Parathyroid adenoma (tissue), 2 donors: ENCODE measurements at regions not wholly inside any gene's neighbourhood (a gene's known extent, or its start where the extent isn't known, plus 50 kb on each side); places are given as distances from the start of the nearest gene placed in this dataset.

Experiments
- H2AFZ ChIP-seq: fragments of 300-600 bp; sonication (generic); one replicate; pipeline ENCODE4 v1.7.0; 2017; ENCODE audit warnings: antibody characterized with exemption, mild to moderate bottlenecking
- H3K27ac ChIP-seq: fragments of 300-600 bp; sonication (generic); one replicate; pipeline ENCODE4 v1.7.0; 2017
- H3K27me3 ChIP-seq: fragments of 300-600 bp; sonication (generic); one replicate; pipeline ENCODE4 v1.7.0; 2017; ENCODE audit warnings: low read length; ENCODE audit not compliant: control insufficient read depth, insufficient read depth
- H3K36me3 ChIP-seq: fragments of 300-600 bp; sonication (generic); one replicate; pipeline ENCODE4 v1.7.0; 2017; ENCODE audit warnings: low read length; ENCODE audit not compliant: control insufficient read depth, insufficient read depth
- H3K4me1 ChIP-seq: fragments of 300-600 bp; sonication (generic); one replicate; pipeline ENCODE4 v1.7.0; 2017; ENCODE audit warnings: control low read depth
- H3K4me2 ChIP-seq: fragments of 300-600 bp; sonication (generic); one replicate; pipeline ENCODE4 v1.7.0; 2017; ENCODE audit warnings: low read length
- H3K4me3 ChIP-seq: fragments of 300-600 bp; sonication (generic); one replicate; pipeline ENCODE4 v1.7.0; 2017; ENCODE audit warnings: low read depth, low read length
- H3K79me2 ChIP-seq: fragments of 300-600 bp; sonication (generic); one replicate; pipeline ENCODE4 v1.7.0; 2017; ENCODE audit warnings: control low read depth
- H3K9ac ChIP-seq: fragments of 300-600 bp; sonication (generic); one replicate; pipeline ENCODE4 v1.7.0; 2017; ENCODE audit warnings: mild to moderate bottlenecking
- H3K9me3 ChIP-seq: fragments of 300-600 bp; sonication (generic); one replicate; pipeline ENCODE4 v1.7.0; 2017; ENCODE audit warnings: low read length; ENCODE audit not compliant: control insufficient read depth
- TF ChIP-seq, protein P1 (sequence below): fragments of 300-600 bp; sonication (generic); IDR thresholded peaks from one replicate; pipeline ENCODE4 v1.7.0; 2017; ENCODE audit warnings: antibody characterized with exemption, mild to moderate bottlenecking
- donor health status: primary hyperparathyroidism.

DNA sequence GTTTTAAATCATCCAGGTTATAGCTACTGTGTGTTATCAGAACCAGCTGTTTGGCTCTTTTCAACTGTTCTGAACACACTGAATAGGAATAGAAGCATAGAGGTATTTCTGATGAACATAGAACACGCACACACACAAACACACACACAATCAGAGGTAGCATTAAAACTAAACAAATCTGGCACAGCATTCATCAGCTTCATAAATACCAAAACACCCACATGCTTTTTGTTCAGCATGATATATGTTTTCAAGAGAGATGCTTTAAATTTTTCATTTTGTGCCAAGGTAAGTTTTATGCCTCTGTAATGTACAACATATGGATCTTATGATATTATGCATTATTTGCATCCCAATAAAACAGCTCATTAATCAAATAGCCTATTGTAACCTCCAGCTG is 208.6 kb downstream of the GALC start:
- H3K9me3 ChIP-seq = no peaks in the 10 kb centered on the region
- no peak overlapping the region for H3K4me2 ChIP-seq

DNA sequence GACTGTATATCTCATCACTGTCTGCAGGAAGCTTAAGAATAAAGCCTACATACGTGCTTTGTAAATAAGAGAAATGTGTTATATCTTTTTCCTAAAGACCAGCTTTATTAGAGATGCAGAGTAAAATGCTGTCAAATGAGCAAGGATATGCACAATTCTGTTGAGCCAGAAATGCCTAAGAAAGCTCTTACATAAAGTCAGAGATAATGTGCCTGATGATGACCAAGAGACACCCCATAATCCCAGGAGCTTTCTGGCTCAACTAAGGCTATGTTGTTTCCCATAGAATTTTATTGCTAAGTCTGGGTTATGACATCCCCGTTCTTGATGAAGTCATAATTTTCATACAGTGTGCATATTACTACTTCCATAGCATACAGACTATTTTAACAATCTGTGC is 209.9 kb downstream of the GALC start:
- Histone ChIP-seq H3K9me3 (no peaks in the 10 kb centered on the region), H2AFZ (no peak overlapping the region)

More for the DNA sequence above, 208.6 kb downstream of the GALC start:
- Histone ChIP-seq H3K79me2 (no peaks in the 10 kb centered on the region), H3K27me3 (no peaks in the 10 kb centered on the region), H2AFZ (no peak overlapping the region), H3K4me1 (no peaks in the 10 kb centered on the region), H3K36me3 (no peaks in the 10 kb centered on the region), H3K4me3 (no peak overlapping the region), H3K9ac (no peak overlapping the region), H3K27ac (no peak overlapping the region)
- TF ChIP-seq, protein P1, sequence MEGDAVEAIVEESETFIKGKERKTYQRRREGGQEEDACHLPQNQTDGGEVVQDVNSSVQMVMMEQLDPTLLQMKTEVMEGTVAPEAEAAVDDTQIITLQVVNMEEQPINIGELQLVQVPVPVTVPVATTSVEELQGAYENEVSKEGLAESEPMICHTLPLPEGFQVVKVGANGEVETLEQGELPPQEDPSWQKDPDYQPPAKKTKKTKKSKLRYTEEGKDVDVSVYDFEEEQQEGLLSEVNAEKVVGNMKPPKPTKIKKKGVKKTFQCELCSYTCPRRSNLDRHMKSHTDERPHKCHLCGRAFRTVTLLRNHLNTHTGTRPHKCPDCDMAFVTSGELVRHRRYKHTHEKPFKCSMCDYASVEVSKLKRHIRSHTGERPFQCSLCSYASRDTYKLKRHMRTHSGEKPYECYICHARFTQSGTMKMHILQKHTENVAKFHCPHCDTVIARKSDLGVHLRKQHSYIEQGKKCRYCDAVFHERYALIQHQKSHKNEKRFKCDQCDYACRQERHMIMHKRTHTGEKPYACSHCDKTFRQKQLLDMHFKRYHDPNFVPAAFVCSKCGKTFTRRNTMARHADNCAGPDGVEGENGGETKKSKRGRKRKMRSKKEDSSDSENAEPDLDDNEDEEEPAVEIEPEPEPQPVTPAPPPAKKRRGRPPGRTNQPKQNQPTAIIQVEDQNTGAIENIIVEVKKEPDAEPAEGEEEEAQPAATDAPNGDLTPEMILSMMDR = no peak

DNA sequence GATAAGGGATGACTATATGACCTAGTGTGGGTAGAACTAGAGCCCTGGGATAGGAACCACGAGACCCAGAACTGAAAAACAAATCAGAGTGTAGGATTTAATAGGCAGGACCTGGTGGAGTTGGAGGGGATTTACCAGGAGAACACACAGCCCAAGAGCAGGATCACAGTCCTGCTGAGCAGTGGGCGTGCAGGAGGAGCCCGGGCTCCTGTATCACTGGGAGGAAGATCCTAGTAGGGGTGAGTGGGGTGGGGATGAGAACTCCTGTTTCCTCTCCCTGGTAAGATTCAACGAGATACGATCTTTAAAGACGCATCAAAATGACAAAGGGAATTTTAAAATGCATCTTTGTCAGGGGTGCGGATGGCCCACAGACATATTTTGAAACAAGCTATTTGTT is 220.1 kb downstream of the GALC start:
- H3K27me3 ChIP-seq = no peaks in the 10 kb centered on the region
- no peaks in the 10 kb centered on the region for H3K36me3 ChIP-seq
- no peaks in the 10 kb centered on the region for H3K79me2 ChIP-seq
- no peak overlapping the region for H3K4me3 ChIP-seq
- TF ChIP-seq, protein P1 = no peak
- no peak overlapping the region for H3K27ac ChIP-seq
- no peaks in the 10 kb centered on the region for H3K4me1 ChIP-seq
- no peak overlapping the region for H2AFZ ChIP-seq
- no peak overlapping the region for H3K4me2 ChIP-seq
- no peak overlapping the region for H3K9ac ChIP-seq
- H3K9me3 ChIP-seq = no peaks in the 10 kb centered on the region

More for the DNA sequence above, 209.9 kb downstream of the GALC start:
- H3K9ac ChIP-seq = no peak overlapping the region
- no peak overlapping the region for H3K4me3 ChIP-seq
- no peaks in the 10 kb centered on the region for H3K27me3 ChIP-seq
- no peak overlapping the region for H3K4me2 ChIP-seq
- no peaks in the 10 kb centered on the region for H3K36me3 ChIP-seq
- H3K79me2 ChIP-seq = no peaks in the 10 kb centered on the region
- H3K27ac ChIP-seq = no peak overlapping the region
- H3K4me1 ChIP-seq = no peaks in the 10 kb centered on the region
- TF ChIP-seq, protein P1 = no peak

DNA sequence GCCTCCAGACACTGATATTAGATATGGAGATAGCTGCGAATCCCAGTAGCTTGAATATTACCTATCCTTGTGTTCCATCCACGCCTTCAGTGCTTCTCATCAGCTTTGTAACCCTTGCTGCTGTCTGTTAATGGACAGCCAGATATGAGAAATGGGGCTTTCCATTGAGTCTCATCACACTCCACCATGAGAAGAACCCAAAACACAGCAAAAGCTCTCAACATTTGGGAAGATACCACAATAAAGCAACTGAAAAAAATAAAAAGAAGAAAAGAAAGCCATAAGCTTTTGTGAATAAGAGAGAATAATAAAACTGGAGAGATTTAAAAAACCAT is 225.4 kb downstream of the GALC start:
- no peak overlapping the region for H3K27ac ChIP-seq
- no peaks in the 10 kb centered on the region for H3K27me3 ChIP-seq
- TF ChIP-seq, protein P1 = no peak
- no peaks in the 10 kb centered on the region for H3K9me3 ChIP-seq
- H3K4me2 ChIP-seq = no peak overlapping the region
- no peaks in the 10 kb centered on the region for H3K79me2 ChIP-seq
- H3K9ac ChIP-seq = no peak overlapping the region
- no peaks in the 10 kb centered on the region for H3K36me3 ChIP-seq
- no peak overlapping the region for H2AFZ ChIP-seq
- no peaks in the 10 kb centered on the region for H3K4me1 ChIP-seq
- no peak overlapping the region for H3K4me3 ChIP-seq

DNA sequence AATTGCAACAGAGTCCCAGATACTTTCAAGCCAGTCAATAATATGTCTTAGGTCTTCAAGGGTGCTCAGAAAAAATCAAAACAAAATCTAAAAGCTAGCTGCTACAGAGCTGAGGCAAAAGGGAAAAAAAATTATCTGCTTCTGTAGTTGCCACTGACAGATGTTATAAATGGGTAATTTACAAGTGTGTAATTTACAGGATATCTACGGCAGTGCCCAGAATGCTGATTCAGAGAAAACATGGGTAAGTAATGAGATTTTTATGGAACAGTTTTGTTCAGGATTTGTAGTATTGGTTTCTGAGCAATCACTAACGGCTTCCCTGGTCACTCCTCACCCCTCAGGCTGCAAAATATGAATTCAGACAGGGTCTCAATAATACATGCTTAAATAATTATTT is 234.1 kb downstream of the GALC start:
- H3K27me3 ChIP-seq = no peaks in the 10 kb centered on the region

More for the DNA sequence above, 234.1 kb downstream of the GALC start:
- TF ChIP-seq, protein P1 = no peak
- H3K4me3 ChIP-seq = no peak overlapping the region
- no peak overlapping the region for H3K27ac ChIP-seq
- H3K9me3 ChIP-seq = no peaks in the 10 kb centered on the region
- no peak overlapping the region for H3K9ac ChIP-seq
- no peaks in the 10 kb centered on the region for H3K79me2 ChIP-seq
- no peak overlapping the region for H3K4me2 ChIP-seq
- H3K4me1 ChIP-seq = no peaks in the 10 kb centered on the region
- H2AFZ ChIP-seq = no peak overlapping the region
- no peaks in the 10 kb centered on the region for H3K36me3 ChIP-seq
